ENCODE measurements at regions not wholly inside any gene's neighbourhood (a gene's known extent, or its start where the extent isn't known, plus 50 kb on each side); places are given as distances from the start of the nearest gene placed in this dataset.

DNA sequence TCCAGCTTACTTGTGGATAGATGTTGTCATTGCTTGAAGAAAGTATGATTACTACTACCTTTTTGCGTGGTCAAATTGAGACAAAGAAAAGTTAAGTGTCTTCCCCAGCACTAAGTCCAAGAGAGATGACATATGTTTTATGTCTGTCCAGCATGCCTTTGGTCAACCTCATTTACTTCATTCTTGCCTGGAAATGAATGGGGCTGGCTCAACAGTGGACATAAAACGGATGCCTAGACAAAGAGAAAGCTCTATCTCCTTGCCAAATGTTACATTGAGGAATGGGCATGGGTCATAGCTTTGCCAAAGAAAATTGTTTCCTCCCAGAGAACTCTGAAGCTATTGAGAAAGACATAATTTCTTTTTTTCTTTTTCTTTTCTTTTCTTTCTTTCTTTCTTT is 82.4 kb upstream of the PLPPR4 start:
- no peak overlapping the region for H3K27ac ChIP-seq (ENCODE audit: low read depth, low read length)
- H3K23me2 ChIP-seq (ENCODE audit: low read depth, low read length), result no peaks in the 10 kb centered on the region
- no peak for DNase-seq (ENCODE audit: low read depth in 1 of 2, low spot score in 2 of 2)
- H3K14ac ChIP-seq (ENCODE audit: insufficient read length), result no peak overlapping the region
- 96% methylated on average over 2 of the region's 2 CpGs; no CpG with 5 or more reads in 1 of the 2 experiments for WGBS, 2 experiments (ENCODE audit: extremely low coverage in 1 of 2, insufficient coverage in 1 of 2, insufficient read length in 1 of 2, insufficient replicate concordance in 2 of 2, low coverage in 1 of 2, low lambda C conversion rate in 2 of 2, missing lambda C conversion rate in 1 of 2)
- CTCF ChIA-PET (ENCODE audit: partially characterized antibody), result interaction anchor here (0.8 to 4.5 kb wide), 9 partner anchors 11 to 303 kb away, joined by 3 to 29 read pairs (median 4); no protein-coding TSS in a partner anchor
- TF ChIP-seq PHF8 (conservative IDR thresholded peaks at IDR 0.05; ENCODE audit: low read depth, low read length) (no peak), SP2 (IDR thresholded peaks at IDR 0.05; ENCODE audit: low read length) (no peak), HDAC6 (IDR thresholded peaks at IDR 0.05; ENCODE audit: low read depth, low read length) (no peak), SAP30 (IDR thresholded peaks at IDR 0.05; ENCODE audit: insufficient read depth, insufficient replicate concordance, low read length) (no peak), YY1 (IDR thresholded peaks at IDR 0.05; ENCODE audit: low read depth, low read length) (no peak), JUND (IDR thresholded peaks at IDR 0.05; ENCODE audit: low read length) (no peak), EGR1 (IDR thresholded peaks at IDR 0.05; ENCODE audit: borderline replicate concordance, low read depth, low read length) (no peak), FOSL1 (IDR thresholded peaks at IDR 0.05; ENCODE audit: insufficient read depth, low read depth, low read length) (no peak), CBX5 (IDR thresholded peaks at IDR 0.05; ENCODE audit: low read depth, low read length) (no peak), EZH2 (IDR thresholded peaks at IDR 0.05; ENCODE audit: low read depth, low read length, severe bottlenecking) (no peak), JUN (IDR thresholded peaks at IDR 0.05; ENCODE audit: low read depth, low read length) (no peak), CTBP2 (IDR thresholded peaks at IDR 0.05; ENCODE audit: borderline replicate concordance, insufficient read depth, insufficient read length, low read length) (no peak)
- TF ChIP-seq, protein P1, sequence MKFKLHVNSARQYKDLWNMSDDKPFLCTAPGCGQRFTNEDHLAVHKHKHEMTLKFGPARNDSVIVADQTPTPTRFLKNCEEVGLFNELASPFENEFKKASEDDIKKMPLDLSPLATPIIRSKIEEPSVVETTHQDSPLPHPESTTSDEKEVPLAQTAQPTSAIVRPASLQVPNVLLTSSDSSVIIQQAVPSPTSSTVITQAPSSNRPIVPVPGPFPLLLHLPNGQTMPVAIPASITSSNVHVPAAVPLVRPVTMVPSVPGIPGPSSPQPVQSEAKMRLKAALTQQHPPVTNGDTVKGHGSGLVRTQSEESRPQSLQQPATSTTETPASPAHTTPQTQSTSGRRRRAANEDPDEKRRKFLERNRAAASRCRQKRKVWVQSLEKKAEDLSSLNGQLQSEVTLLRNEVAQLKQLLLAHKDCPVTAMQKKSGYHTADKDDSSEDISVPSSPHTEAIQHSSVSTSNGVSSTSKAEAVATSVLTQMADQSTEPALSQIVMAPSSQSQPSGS (IDR thresholded peaks at IDR 0.05; ENCODE audit: low read length), result no peak
- no peak overlapping the region for H3K18ac ChIP-seq (ENCODE audit: extremely low read depth, low read length)
- no peaks in the 10 kb centered on the region for H3K4me1 ChIP-seq (replicated peaks in 1 of 4; ENCODE audit: control insufficient read depth in 3 of 4, insufficient read depth in 4 of 4, low read length in 3 of 4)
- no peak overlapping the region for H3K23ac ChIP-seq (ENCODE audit: insufficient read length)
- H3K36me3 ChIP-seq (ENCODE audit: control insufficient read depth in 2 of 4, insufficient read depth in 4 of 4, low read length in 3 of 4), result no peaks in the 10 kb centered on the region
- H2BK15ac ChIP-seq (ENCODE audit: low read length), result no peak overlapping the region
- no peak overlapping the region for H3K9ac ChIP-seq (replicated peaks in 1 of 4; ENCODE audit: extremely low read depth in 1 of 4, low read depth in 3 of 4, low read length in 3 of 4)
- H3K79me1 ChIP-seq (ENCODE audit: low read depth, low read length), result no peaks in the 10 kb centered on the region
- H3K27me3 ChIP-seq (replicated peaks in 1 of 4; ENCODE audit: control insufficient read depth in 3 of 4, extremely low read depth in 1 of 4, insufficient read depth in 3 of 4, low read length in 3 of 4), result peaks cover 0 to 1% (median 0%) of the 10 kb centered on the region in 4 experiments; a peak in 1 of 7 replicates
- peak overlapping the region; percentile 51 for H2AFZ ChIP-seq (ENCODE audit: low read length)
- no peak overlapping the region for H2BK120ac ChIP-seq (replicated peaks; ENCODE audit: low read depth, low read length)
- H3K4me2 ChIP-seq (ENCODE audit: insufficient read depth in 1 of 2, low read depth in 2 of 2, low read length in 2 of 2), result no peak overlapping the region
- H2BK20ac ChIP-seq (ENCODE audit: low read length), result no peak overlapping the region
- H4K8ac ChIP-seq (ENCODE audit: extremely low read depth, insufficient read depth, low read length), result no peak overlapping the region
- no peak overlapping the region for H3K4me3 ChIP-seq (ENCODE audit: extremely low read depth in 1 of 4, insufficient read depth in 2 of 4, low read depth in 3 of 4, low read length in 4 of 4)
- no peak overlapping the region for H2BK12ac ChIP-seq (ENCODE audit: low read depth, low read length)
- no peak overlapping the region for H2BK5ac ChIP-seq (ENCODE audit: low read depth, low read length)
- no peak for FAIRE-seq
- H3K4ac ChIP-seq (replicated peaks; ENCODE audit: insufficient read length, low read depth, low read length), result no peak overlapping the region
- no peak overlapping the region for H4K5ac ChIP-seq (ENCODE audit: insufficient read length, low read depth, low read length)
- no peak overlapping the region for H2AK5ac ChIP-seq (ENCODE audit: low read depth, low read length)
- no peak overlapping the region for H4K91ac ChIP-seq (replicated peaks; ENCODE audit: insufficient read length, low read length)
- no peaks in the 10 kb centered on the region for H3K79me2 ChIP-seq (ENCODE audit: control insufficient read depth in 1 of 2, insufficient read depth in 2 of 2, low read length in 2 of 2)
- H3K9me3 ChIP-seq (ENCODE audit: insufficient read depth in 2 of 2, low read depth in 1 of 2, low read length in 1 of 2), result no peaks in the 10 kb centered on the region
- H3K56ac ChIP-seq (replicated peaks; ENCODE audit: insufficient read length, low read depth, low read length), result no peak overlapping the region
- POLR2A ChIA-PET (ENCODE audit: partially characterized antibody), result no interaction called here
- H4K20me1 ChIP-seq (replicated peaks in 1 of 2; ENCODE audit: control insufficient read depth in 1 of 2, insufficient read depth in 2 of 2, low read length in 2 of 2), result no peaks in the 10 kb centered on the region
